CD14-positive monocyte (primary cell): ENCODE measurements at regions not wholly inside any gene's neighbourhood (a gene's known extent, or its start where the extent isn't known, plus 50 kb on each side); places are given as distances from the start of the nearest gene placed in this dataset.

Experiments used
- DNase-seq, 3 donors: peaks; one replicate each; pipeline ENCODE4 v3.0.0-alpha.2; 2011 to 2022
- H2AFZ ChIP-seq: 2 replicates; pipeline ENCODE4 v1.6.0; 2012; ENCODE audit warnings: mild to moderate bottlenecking, low read depth, low read length, inconsistent platforms; ENCODE audit not compliant: insufficient read depth, poor library complexity, severe bottlenecking
- H3K27ac ChIP-seq, 2 donors: 1 replicate in 1 of 2; 2 replicates in 1 of 2; pipeline ENCODE4 v1.5.1; 2012 to 2013; ENCODE audit warnings: low read length in 2 of 2, control low read depth in 1 of 2, inconsistent platforms in 1 of 2, low read depth in 1 of 2, mild to moderate bottlenecking in 1 of 2
- H3K27me3 ChIP-seq, 2 donors: one replicate each; pipeline versions ENCODE4 v1.6.0 to v1.6.1; 2011 to 2013; ENCODE audit warnings: low read length in 2 of 2; ENCODE audit not compliant: control insufficient read depth in 2 of 2, insufficient read depth in 2 of 2
- H3K36me3 ChIP-seq, 2 donors: replicated peaks in 1 of 2; 1 replicate in 1 of 2; 2 replicates in 1 of 2; pipeline versions ENCODE4 v1.5.1 to v1.6.1; 2012 to 2013; ENCODE audit warnings: low read length in 2 of 2, control low read depth in 1 of 2, inconsistent platforms in 1 of 2, mild to moderate bottlenecking in 1 of 2; ENCODE audit not compliant: insufficient read depth in 2 of 2, control insufficient read depth in 1 of 2
- H3K4me1 ChIP-seq, 2 donors: 1 replicate in 1 of 2; 2 replicates in 1 of 2; pipeline versions ENCODE4 v1.5.1 to v1.6.1; 2012 to 2013; ENCODE audit warnings: low read length in 2 of 2, control low read depth in 1 of 2, inconsistent platforms in 1 of 2, mild to moderate bottlenecking in 1 of 2, moderate library complexity in 1 of 2; ENCODE audit not compliant: insufficient read depth in 2 of 2, control insufficient read depth in 1 of 2
- H3K4me2 ChIP-seq: replicated peaks from 2 replicates; pipeline ENCODE3; 2012; ENCODE audit warnings: low read length, moderate library complexity, mild to moderate bottlenecking; ENCODE audit not compliant: poor library complexity, severe bottlenecking; ENCODE audit errors: extremely low read depth
- H3K4me3 ChIP-seq, 3 experiments: fragments of 200-600 bp in 1 of 3; sonication (generic) in 1 of 3; replicated peaks in 1 of 3; 1 replicate in 2 of 3; 2 replicates in 1 of 3; pipeline ENCODE4 v1.5.1; 2011 to 2013; ENCODE audit warnings: low read length in 3 of 3, mild to moderate bottlenecking in 3 of 3, control low read depth in 2 of 3, low read depth in 2 of 3, inconsistent platforms in 1 of 3, moderate library complexity in 1 of 3
- H3K79me2 ChIP-seq: 2 replicates; pipeline ENCODE4 v1.6.0; 2012; ENCODE audit warnings: mild to moderate bottlenecking, control low read depth, inconsistent platforms, low read length, moderate library complexity; ENCODE audit not compliant: insufficient read depth
- H3K9ac ChIP-seq: 2 replicates; pipeline ENCODE4 v1.6.0; 2017; ENCODE audit warnings: low read length, mild to moderate bottlenecking; ENCODE audit not compliant: insufficient read depth, poor library complexity, severe bottlenecking
- H3K9me3 ChIP-seq, 2 donors: replicated peaks in 1 of 2; 1 replicate in 1 of 2; 2 replicates in 1 of 2; pipeline versions ENCODE4 v1.5.1 to v1.6.1; 2012 to 2013; ENCODE audit warnings: low read length in 2 of 2, control low read depth in 1 of 2; ENCODE audit not compliant: control insufficient read depth in 1 of 2, insufficient read depth in 1 of 2
- H4K20me1 ChIP-seq: 2 replicates; pipeline ENCODE4 v1.6.0; 2012; ENCODE audit warnings: mild to moderate bottlenecking, low read length, control low read depth, moderate library complexity; ENCODE audit not compliant: insufficient read depth
- H3K27ac Mint-ChIP-seq, 7 donors: one replicate each; pipeline ENCODE4 v1.8.0; 2020; ENCODE audit warnings: mild to moderate bottlenecking in 7 of 7, mixed read lengths in 7 of 7, moderate library complexity in 6 of 7, inconsistent platforms in 2 of 7
- H3K27me3 Mint-ChIP-seq, 3 donors: one replicate each; pipeline ENCODE4 v1.8.0; 2021 to 2022; ENCODE audit warnings: low read depth in 3 of 3, mild to moderate bottlenecking in 3 of 3, mixed read lengths in 3 of 3, moderate library complexity in 3 of 3, inconsistent platforms in 1 of 3
- H3K36me3 Mint-ChIP-seq, 2 donors: one replicate each; pipeline ENCODE4 v1.8.0; 2020; ENCODE audit warnings: mixed read lengths in 2 of 2, inconsistent platforms in 1 of 2, mild to moderate bottlenecking in 1 of 2
- H3K4me1 Mint-ChIP-seq: one replicate; pipeline ENCODE4 v1.8.0; 2020; ENCODE audit warnings: mild to moderate bottlenecking, mixed read lengths
- H3K4me3 Mint-ChIP-seq, 2 donors: one replicate each; pipeline ENCODE4 v1.8.0; 2020; ENCODE audit warnings: mild to moderate bottlenecking in 2 of 2, mixed read lengths in 2 of 2, moderate library complexity in 1 of 2
- H3K9me3 Mint-ChIP-seq, 7 donors: one replicate each; pipeline ENCODE4 v1.8.0; 2020 to 2022; ENCODE audit warnings: mixed read lengths in 7 of 7, mild to moderate bottlenecking in 6 of 7, moderate library complexity in 6 of 7, inconsistent platforms in 2 of 7
- WGBS: methylation state at CpG from one replicate; pipeline ENCODE4 v1.1.5; 2013; ENCODE audit warnings: missing lambda C conversion rate; ENCODE audit not compliant: insufficient coverage; 5-methylcytosine and 5-hydroxymethylcytosine counted together
- intact Hi-C, 2 donors: fragments of 100-400 bp; cut with micrococcal nuclease; formaldehyde crosslinking; loops; one replicate each; pipeline versions ENCODE4 v1.15.0 to v1.15.1; 2023
- TF ChIP-seq, protein P1 (sequence below): fragments of 200-600 bp; IDR thresholded peaks from one replicate; pipeline ENCODE4 v1.8.0; 2022; ENCODE audit warnings: antibody characterized with exemption, mild to moderate bottlenecking

DNA sequence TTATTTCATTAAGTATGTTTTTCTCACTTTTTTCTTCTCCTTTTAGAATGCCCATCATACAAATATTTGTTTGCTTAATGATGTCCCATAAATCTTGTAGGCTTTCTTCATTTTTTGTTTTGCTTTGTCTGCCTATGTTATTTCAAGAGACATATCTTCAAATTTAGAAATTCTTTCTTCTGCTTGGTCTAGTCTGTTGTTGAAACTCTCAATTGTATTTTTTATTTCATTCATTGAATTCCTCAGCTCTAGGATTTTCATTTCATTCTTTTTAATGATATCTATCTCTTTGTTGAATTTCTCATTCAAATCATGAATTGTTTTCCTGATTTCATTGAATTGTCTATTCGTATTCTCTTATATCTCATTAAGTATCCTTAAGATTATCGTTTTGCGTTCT, 125.1 kb upstream of the VIPR2 start:
- intact Hi-C loops = no loop called here
- no peak overlapping the region for H3K4me3 Mint-ChIP-seq
- Histone ChIP-seq H3K27ac (no peak overlapping the region), H3K4me3 (no peak overlapping the region), H3K9ac (no peak overlapping the region), H3K4me1 (no peaks in the 10 kb centered on the region), H3K79me2 (no peaks in the 10 kb centered on the region), H3K4me2 (no peak overlapping the region), H3K9me3 (peaks cover 20 to 21% of the 10 kb centered on the region in 2 donors), H2AFZ (no peak overlapping the region), H3K27me3 (no peaks in the 10 kb centered on the region), H4K20me1 (no peaks in the 10 kb centered on the region), H3K36me3 (no peaks in the 10 kb centered on the region)
- no CpG with 5 or more reads among the region's 3 CpGs for WGBS
- no peak overlapping the region for H3K27ac Mint-ChIP-seq
- H3K9me3 Mint-ChIP-seq = peaks cover 11 to 30% (median 20%) of the 10 kb centered on the region in 7 donors
- peaks cover 0 to 3% (median 2%) of the 10 kb centered on the region in 3 donors for H3K27me3 Mint-ChIP-seq
- no peak for DNase-seq
- TF ChIP-seq, protein P1, sequence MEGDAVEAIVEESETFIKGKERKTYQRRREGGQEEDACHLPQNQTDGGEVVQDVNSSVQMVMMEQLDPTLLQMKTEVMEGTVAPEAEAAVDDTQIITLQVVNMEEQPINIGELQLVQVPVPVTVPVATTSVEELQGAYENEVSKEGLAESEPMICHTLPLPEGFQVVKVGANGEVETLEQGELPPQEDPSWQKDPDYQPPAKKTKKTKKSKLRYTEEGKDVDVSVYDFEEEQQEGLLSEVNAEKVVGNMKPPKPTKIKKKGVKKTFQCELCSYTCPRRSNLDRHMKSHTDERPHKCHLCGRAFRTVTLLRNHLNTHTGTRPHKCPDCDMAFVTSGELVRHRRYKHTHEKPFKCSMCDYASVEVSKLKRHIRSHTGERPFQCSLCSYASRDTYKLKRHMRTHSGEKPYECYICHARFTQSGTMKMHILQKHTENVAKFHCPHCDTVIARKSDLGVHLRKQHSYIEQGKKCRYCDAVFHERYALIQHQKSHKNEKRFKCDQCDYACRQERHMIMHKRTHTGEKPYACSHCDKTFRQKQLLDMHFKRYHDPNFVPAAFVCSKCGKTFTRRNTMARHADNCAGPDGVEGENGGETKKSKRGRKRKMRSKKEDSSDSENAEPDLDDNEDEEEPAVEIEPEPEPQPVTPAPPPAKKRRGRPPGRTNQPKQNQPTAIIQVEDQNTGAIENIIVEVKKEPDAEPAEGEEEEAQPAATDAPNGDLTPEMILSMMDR = no peak
- no peaks in the 10 kb centered on the region for H3K4me1 Mint-ChIP-seq
- H3K36me3 Mint-ChIP-seq = no peaks in the 10 kb centered on the region

DNA sequence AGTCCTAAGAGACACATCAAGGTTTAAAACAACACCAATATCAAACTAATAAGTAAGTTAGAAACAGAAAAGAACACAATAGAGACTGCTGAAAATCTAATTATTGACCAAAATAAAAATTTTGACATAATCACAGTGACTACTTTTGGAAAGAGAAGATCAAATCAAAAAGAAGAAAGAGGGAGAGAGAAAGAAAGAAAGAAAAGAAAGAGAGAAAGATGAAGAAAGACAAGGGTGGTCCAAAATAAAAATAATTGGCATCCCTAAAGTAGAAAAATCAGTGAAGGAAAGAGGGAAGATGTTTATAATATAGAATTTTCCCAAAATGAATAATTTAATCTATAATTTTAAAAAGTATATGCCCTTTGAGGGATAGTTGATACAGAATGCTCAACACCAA, 118.8 kb upstream of the VIPR2 start:
- H3K27me3 ChIP-seq = no peaks in the 10 kb centered on the region
- H2AFZ ChIP-seq = no peak overlapping the region
- no peak overlapping the region for H3K4me3 Mint-ChIP-seq
- H3K36me3 Mint-ChIP-seq = no peaks in the 10 kb centered on the region
- no peak overlapping the region for H3K27ac ChIP-seq
- no peak overlapping the region for H3K9ac ChIP-seq
- no peaks in the 10 kb centered on the region for H3K79me2 ChIP-seq
- H3K36me3 ChIP-seq = no peaks in the 10 kb centered on the region
- no peaks in the 10 kb centered on the region for H3K4me1 ChIP-seq
- no peaks in the 10 kb centered on the region for H3K27me3 Mint-ChIP-seq
- no peaks in the 10 kb centered on the region for H3K4me1 Mint-ChIP-seq
- H4K20me1 ChIP-seq = no peaks in the 10 kb centered on the region
- no peak overlapping the region for H3K4me2 ChIP-seq
- H3K4me3 ChIP-seq = no peak overlapping the region
- TF ChIP-seq, protein P1 = no peak
- H3K27ac Mint-ChIP-seq = no peak overlapping the region
- no peak for DNase-seq
- H3K9me3 Mint-ChIP-seq = peaks cover 3 to 10% (median 7%) of the 10 kb centered on the region in 7 donors
- intact Hi-C loops = no loop called here
- no peaks in the 10 kb centered on the region for H3K9me3 ChIP-seq
